Vagina (tissue), 2 donors: ENCODE measurements at regions not wholly inside any gene's neighbourhood (a gene's known extent, or its start where the extent isn't known, plus 50 kb on each side); places are given as distances from the start of the nearest gene placed in this dataset.

Experiments
- DNase-seq, 2 donors: peaks; one replicate each; pipeline ENCODE4 v3.0.0-alpha.2; 2017; ENCODE audit errors: extremely low spot score in 2 of 2
- H3K27ac ChIP-seq: fragments of 200-600 bp; sonication (generic); one replicate; pipeline ENCODE4 v1.5.1; 2019
- H3K27me3 ChIP-seq: fragments of 200-600 bp; sonication (generic); one replicate; pipeline ENCODE4 v1.5.1; 2019
- H3K36me3 ChIP-seq, 2 donors: fragments of 200-600 bp; sonication (generic); one replicate each; pipeline ENCODE4 v1.5.1; 2017 to 2019
- H3K4me1 ChIP-seq: fragments of 200-600 bp; sonication (generic); one replicate; pipeline ENCODE4 v1.5.1; 2019
- H3K4me3 ChIP-seq, 2 donors: fragments of 200-600 bp; sonication (generic); 1 replicate in 1 of 2; 2 replicates in 1 of 2; pipeline ENCODE4 v1.5.1; 2016 to 2019
- H3K9me3 ChIP-seq: fragments of 200-600 bp; sonication (generic); one replicate; pipeline ENCODE4 v1.5.1; 2019
- POLR2A ChIP-seq, 2 donors: fragments of 450-650 bp; IDR thresholded peaks; one replicate each; pipeline ENCODE4 v1.6.1; 2017; ENCODE audit warnings: antibody characterized with exemption in 2 of 2, mild to moderate bottlenecking in 2 of 2, moderate library complexity in 2 of 2
- POLR2AphosphoS5 ChIP-seq, 2 donors: sonication (generic); formaldehyde crosslinking; IDR thresholded peaks; one replicate each; pipeline ENCODE4 v1.9.0; 2017; ENCODE audit warnings: antibody characterized with exemption in 2 of 2, mild to moderate bottlenecking in 2 of 2, low read depth in 1 of 2; ENCODE audit not compliant: insufficient read depth in 1 of 2
- intact Hi-C: fragments of 100-400 bp; cut with DNase I; formaldehyde crosslinking; loops from one replicate; pipeline ENCODE4 v1.15.1; 2023
- TF ChIP-seq, protein P1 (sequence below), 3 experiments: fragments of 450-650 bp in 2 of 3; fragments of 200-600 bp in 1 of 3; sonication (generic) in 1 of 3; IDR thresholded peaks; one replicate each; pipeline ENCODE4 v1.5.1; 2017 to 2019; ENCODE audit warnings: antibody characterized with exemption in 3 of 3, mild to moderate bottlenecking in 2 of 3, moderate library complexity in 2 of 3

DNA sequence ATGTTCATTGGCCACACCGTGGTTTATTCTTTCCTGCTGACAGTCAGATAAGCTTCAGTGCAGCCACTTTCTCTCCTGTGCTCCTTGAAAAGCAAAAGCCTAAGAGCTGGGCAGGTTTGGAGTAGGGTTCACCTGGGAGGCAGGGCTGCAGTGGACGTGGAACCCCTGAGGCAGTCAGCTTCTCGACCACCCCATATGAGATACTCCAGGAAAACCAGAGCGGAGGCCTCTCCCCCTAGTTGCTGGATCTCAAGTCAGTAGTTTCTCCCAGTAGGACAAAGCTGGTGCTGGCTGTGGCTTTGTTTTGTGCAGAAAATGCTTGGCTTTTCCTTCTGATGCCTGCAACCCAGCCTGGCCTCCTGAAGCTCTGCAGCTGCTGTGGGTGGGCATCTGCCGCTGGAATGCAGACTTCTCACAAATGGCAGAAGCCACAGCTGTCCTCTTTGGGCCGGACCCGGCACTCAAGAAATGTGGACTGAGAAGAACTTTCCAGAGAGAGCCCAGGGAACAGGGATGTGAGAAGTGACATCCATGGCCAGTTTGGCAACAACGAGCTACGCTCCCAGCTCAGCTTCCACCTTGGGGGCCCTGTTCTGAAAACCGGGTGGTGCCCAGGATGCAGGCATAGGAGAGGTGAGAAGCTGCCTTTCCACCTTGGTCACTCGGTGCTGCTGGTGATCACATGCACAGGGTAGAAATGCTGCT, 276.6 kb upstream of the TCERG1L start:
- Histone ChIP-seq H3K27ac (no peak overlapping the region), H3K4me1 (no peaks in the 10 kb centered on the region), H3K36me3 (no peaks in the 10 kb centered on the region), H3K9me3 (no peaks in the 10 kb centered on the region), H3K27me3 (no peaks in the 10 kb centered on the region), H3K4me3 (no peak overlapping the region)
- peak in 1 of 2 donors; percentile 60 for DNase-seq
- intact Hi-C loops, result no loop called here
- TF ChIP-seq, protein P1, sequence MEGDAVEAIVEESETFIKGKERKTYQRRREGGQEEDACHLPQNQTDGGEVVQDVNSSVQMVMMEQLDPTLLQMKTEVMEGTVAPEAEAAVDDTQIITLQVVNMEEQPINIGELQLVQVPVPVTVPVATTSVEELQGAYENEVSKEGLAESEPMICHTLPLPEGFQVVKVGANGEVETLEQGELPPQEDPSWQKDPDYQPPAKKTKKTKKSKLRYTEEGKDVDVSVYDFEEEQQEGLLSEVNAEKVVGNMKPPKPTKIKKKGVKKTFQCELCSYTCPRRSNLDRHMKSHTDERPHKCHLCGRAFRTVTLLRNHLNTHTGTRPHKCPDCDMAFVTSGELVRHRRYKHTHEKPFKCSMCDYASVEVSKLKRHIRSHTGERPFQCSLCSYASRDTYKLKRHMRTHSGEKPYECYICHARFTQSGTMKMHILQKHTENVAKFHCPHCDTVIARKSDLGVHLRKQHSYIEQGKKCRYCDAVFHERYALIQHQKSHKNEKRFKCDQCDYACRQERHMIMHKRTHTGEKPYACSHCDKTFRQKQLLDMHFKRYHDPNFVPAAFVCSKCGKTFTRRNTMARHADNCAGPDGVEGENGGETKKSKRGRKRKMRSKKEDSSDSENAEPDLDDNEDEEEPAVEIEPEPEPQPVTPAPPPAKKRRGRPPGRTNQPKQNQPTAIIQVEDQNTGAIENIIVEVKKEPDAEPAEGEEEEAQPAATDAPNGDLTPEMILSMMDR (IDR thresholded peaks at IDR 0.05), result no peak
- no peak for TF ChIP-seq POLR2AphosphoS5 (IDR thresholded peaks at IDR 0.05; ENCODE audit: insufficient read depth in 1 of 2, low read depth in 1 of 2)
- TF ChIP-seq POLR2A (IDR thresholded peaks at IDR 0.05), result no peak

DNA sequence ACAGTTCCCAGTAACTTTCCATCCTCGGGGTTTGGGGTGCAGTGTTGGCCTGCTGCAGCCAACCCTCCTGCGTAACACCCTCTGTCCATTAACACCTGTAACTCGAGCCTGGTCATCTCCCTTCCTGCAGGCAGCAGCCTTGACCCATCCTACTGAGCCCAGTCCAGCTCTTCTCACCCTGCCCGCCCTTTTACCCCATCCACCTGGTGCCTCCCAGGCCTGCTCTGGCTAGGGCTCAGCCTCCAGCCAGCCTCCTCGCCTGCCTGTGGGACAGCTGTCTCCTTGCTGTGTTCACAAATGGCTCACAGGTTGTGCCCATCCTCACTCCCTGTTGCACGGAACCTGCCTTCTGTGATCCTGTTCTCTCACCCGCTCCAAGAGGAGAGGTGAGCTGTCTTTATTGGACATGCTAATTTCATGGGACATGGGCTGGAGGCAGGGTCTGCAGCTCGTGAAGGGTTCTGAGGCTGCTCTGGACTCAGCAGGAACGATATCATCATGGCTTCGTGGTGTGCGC, 277.2 kb upstream of the TCERG1L start:
- Histone ChIP-seq H3K9me3 (no peaks in the 10 kb centered on the region), H3K27ac (no peak overlapping the region), H3K36me3 (no peaks in the 10 kb centered on the region), H3K4me3 (no peak overlapping the region), H3K4me1 (no peaks in the 10 kb centered on the region), H3K27me3 (no peaks in the 10 kb centered on the region)
- TF ChIP-seq POLR2AphosphoS5 (IDR thresholded peaks at IDR 0.05; ENCODE audit: insufficient read depth in 1 of 2, low read depth in 1 of 2) (no peak), POLR2A (IDR thresholded peaks at IDR 0.05) (no peak)
- TF ChIP-seq, protein P1 (IDR thresholded peaks at IDR 0.05), result no peak
- intact Hi-C loops, result no loop called here
- no peak for DNase-seq

DNA sequence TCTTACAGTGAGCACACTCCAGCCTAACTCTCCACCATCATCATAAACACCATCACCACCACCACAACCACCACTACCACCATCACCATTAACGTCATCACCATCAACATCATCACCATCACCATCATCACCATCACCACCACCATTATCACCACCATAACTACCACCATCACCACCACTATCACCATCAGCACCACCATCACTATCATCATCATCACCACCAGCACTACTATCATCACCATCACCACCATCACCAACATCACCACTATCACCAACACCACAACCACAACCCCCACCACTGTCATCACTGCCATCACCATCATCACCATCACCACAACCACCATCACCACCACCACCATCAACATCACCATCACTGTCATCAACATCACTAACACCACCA, 279.0 kb upstream of the TCERG1L start:
- Histone ChIP-seq H3K27ac (no peak overlapping the region), H3K4me1 (no peaks in the 10 kb centered on the region), H3K9me3 (no peaks in the 10 kb centered on the region), H3K4me3 (no peak overlapping the region), H3K36me3 (no peaks in the 10 kb centered on the region), H3K27me3 (no peaks in the 10 kb centered on the region)
- intact Hi-C loops, result no loop called here
- TF ChIP-seq POLR2AphosphoS5 (IDR thresholded peaks at IDR 0.05; ENCODE audit: insufficient read depth in 1 of 2, low read depth in 1 of 2) (no peak), POLR2A (IDR thresholded peaks at IDR 0.05) (no peak)
- TF ChIP-seq, protein P1 (IDR thresholded peaks at IDR 0.05), result no peak
- no peak for DNase-seq

DNA sequence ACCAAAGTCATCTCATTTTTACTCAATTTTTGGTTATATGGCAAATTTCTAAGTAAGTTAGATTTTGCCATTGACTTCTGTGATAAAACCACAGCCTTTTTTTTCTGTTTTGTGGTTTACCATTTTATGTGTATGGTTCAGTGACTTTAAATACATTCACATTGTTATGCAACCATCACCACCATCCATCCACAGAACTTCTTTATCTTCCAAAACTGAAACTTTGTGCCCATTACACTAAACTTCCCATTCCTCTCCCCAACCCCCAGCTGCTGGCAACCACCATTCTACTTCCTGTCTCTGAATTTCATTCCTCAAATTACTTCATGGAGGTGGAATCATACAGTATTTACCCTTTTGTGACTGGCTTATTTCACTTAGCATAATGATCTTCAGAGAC, 280.4 kb upstream of the TCERG1L start:
- no peaks in the 10 kb centered on the region for H3K4me1 ChIP-seq
- H3K36me3 ChIP-seq, result no peaks in the 10 kb centered on the region
- no peaks in the 10 kb centered on the region for H3K27me3 ChIP-seq
- no peak overlapping the region for H3K27ac ChIP-seq
- TF ChIP-seq POLR2A (IDR thresholded peaks at IDR 0.05), result no peak
- TF ChIP-seq POLR2AphosphoS5 (IDR thresholded peaks at IDR 0.05; ENCODE audit: insufficient read depth in 1 of 2, low read depth in 1 of 2), result no peak
- no peak overlapping the region for H3K4me3 ChIP-seq
- intact Hi-C loops, result no loop called here
- no peaks in the 10 kb centered on the region for H3K9me3 ChIP-seq
- DNase-seq, result no peak

DNA sequence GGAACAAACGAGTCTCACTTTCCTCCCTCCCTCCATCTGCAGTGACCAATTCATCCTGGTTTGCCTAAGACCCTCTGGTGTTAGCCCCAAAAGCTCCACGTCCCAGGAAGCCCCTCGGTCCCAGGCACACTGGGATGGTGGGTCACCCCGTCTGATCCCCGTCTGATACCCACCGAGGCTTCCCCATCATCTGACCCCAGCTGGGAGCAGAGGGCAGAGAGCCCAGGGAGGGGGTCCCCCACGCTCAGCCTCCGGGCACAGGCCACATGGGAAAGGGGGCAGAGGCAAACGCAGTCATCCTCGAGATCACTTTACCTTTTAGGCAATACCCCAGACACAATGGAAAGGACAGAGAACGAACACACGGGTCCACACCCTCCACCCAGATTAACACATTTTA, 291.6 kb upstream of the PPP2R2D start:
- no peaks in the 10 kb centered on the region for H3K4me1 ChIP-seq
- H3K9me3 ChIP-seq, result no peaks in the 10 kb centered on the region
- H3K36me3 ChIP-seq, result no peaks in the 10 kb centered on the region
- TF ChIP-seq POLR2AphosphoS5 (IDR thresholded peaks at IDR 0.05; ENCODE audit: insufficient read depth in 1 of 2, low read depth in 1 of 2), result no peak
- peak in 1 of 2 donors; percentile 75 for DNase-seq
- H3K4me3 ChIP-seq, result no peak overlapping the region
- intact Hi-C loops, result no loop called here
- no peaks in the 10 kb centered on the region for H3K27me3 ChIP-seq
- no peak overlapping the region for H3K27ac ChIP-seq

DNA sequence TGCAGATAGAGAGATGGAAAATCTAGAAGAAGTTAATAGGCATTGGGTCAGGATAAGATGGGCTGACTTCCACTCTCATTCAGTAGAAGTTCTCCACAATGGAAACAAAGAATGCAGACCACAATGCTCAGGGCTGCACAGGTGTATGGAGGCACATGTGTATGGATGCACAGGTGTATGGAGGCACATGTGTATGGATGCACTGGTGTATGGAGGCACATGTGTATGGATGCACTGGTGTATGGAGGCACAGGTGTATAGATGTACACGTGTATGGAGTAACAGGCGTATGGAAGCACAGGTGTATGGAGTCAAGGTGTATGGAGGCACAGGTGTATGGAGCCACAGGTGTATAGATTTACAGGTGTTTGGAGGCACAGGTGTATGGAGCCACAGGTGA, 285.7 kb upstream of the PPP2R2D start:
- H3K36me3 ChIP-seq, result no peaks in the 10 kb centered on the region
- no peak overlapping the region for H3K27ac ChIP-seq
- no peaks in the 10 kb centered on the region for H3K9me3 ChIP-seq
- no peaks in the 10 kb centered on the region for H3K27me3 ChIP-seq
- TF ChIP-seq POLR2A (IDR thresholded peaks at IDR 0.05), result no peak
- TF ChIP-seq POLR2AphosphoS5 (IDR thresholded peaks at IDR 0.05; ENCODE audit: insufficient read depth in 1 of 2, low read depth in 1 of 2), result no peak
- TF ChIP-seq, protein P1 (IDR thresholded peaks at IDR 0.05), result no peak
- no peak for DNase-seq
- H3K4me3 ChIP-seq, result no peak overlapping the region
- intact Hi-C loops, result no loop called here
- H3K4me1 ChIP-seq, result no peaks in the 10 kb centered on the region
